ENCODE measurements at regions not wholly inside any gene's neighbourhood (a gene's known extent, or its start where the extent isn't known, plus 50 kb on each side); places are given as distances from the start of the nearest gene placed in this dataset.

- Histone ChIP-seq H3K27ac (ENCODE audit: low read length) (no peak overlapping the region), H3K36me3 (ENCODE audit: control insufficient read depth, insufficient read depth, low read length) (no peaks in the 10 kb centered on the region), H3K9me3 (ENCODE audit: control insufficient read depth, insufficient read depth, low read length) (no peaks in the 10 kb centered on the region), H3K27me3 (ENCODE audit: control insufficient read depth, insufficient read depth, low read length) (no peaks in the 10 kb centered on the region), H3K4me1 (ENCODE audit: control insufficient read depth, insufficient read depth, low read length) (no peaks in the 10 kb centered on the region), H3K4me3 (ENCODE audit: low read length) (no peak overlapping the region)
- DNase-seq (ENCODE audit: low read depth, low spot score) = no peak
Observed at GRCh38 chr12:17370621-17371020, 719.4 kb downstream of the RERGL start.

GRCh38 chr12:17369556-17369955 lies 720.4 kb downstream of the RERGL start:
- no peaks in the 10 kb centered on the region for H3K36me3 ChIP-seq (ENCODE audit: control insufficient read depth, insufficient read depth, low read length)
- H3K27ac ChIP-seq (ENCODE audit: low read length) = no peak overlapping the region
- H3K4me3 ChIP-seq (ENCODE audit: low read length) = no peak overlapping the region
- WGBS (ENCODE audit: insufficient coverage, insufficient read length) = no CpG with 5 or more reads among the region's 1 CpG
- H3K27me3 ChIP-seq (ENCODE audit: control insufficient read depth, insufficient read depth, low read length) = no peaks in the 10 kb centered on the region
- H3K4me1 ChIP-seq (ENCODE audit: control insufficient read depth, insufficient read depth, low read length) = no peaks in the 10 kb centered on the region
- DNase-seq (ENCODE audit: low read depth, low spot score) = no peak
- H3K9me3 ChIP-seq (ENCODE audit: control insufficient read depth, insufficient read depth, low read length) = no peaks in the 10 kb centered on the region

- WGBS (ENCODE audit: insufficient coverage, insufficient read length) = no CpG with 5 or more reads among the region's 3 CpGs
- Histone ChIP-seq H3K9me3 (ENCODE audit: control insufficient read depth, insufficient read depth, low read length) (no peaks in the 10 kb centered on the region), H3K4me3 (ENCODE audit: low read length) (no peak overlapping the region), H3K4me1 (ENCODE audit: control insufficient read depth, insufficient read depth, low read length) (no peaks in the 10 kb centered on the region), H3K27me3 (ENCODE audit: control insufficient read depth, insufficient read depth, low read length) (no peaks in the 10 kb centered on the region; the same call in 1 of the 2 replicates), H3K27ac (ENCODE audit: low read length) (no peak overlapping the region), H3K36me3 (ENCODE audit: control insufficient read depth, insufficient read depth, low read length) (no peaks in the 10 kb centered on the region)
- DNase-seq (ENCODE audit: low read depth, low spot score) = no peak
Observed at GRCh38 chr12:17361224-17361623, 728.8 kb downstream of the RERGL start.

GRCh38 chr12:17358835-17359234 lies 731.2 kb downstream of the RERGL start:
- Histone ChIP-seq H3K27ac (ENCODE audit: low read length) (no peak overlapping the region), H3K36me3 (ENCODE audit: control insufficient read depth, insufficient read depth, low read length) (no peaks in the 10 kb centered on the region), H3K27me3 (ENCODE audit: control insufficient read depth, insufficient read depth, low read length) (no peaks in the 10 kb centered on the region; the same call in 1 of the 2 replicates), H3K4me3 (ENCODE audit: low read length) (no peak overlapping the region), H3K9me3 (ENCODE audit: control insufficient read depth, insufficient read depth, low read length) (no peaks in the 10 kb centered on the region), H3K4me1 (ENCODE audit: control insufficient read depth, insufficient read depth, low read length) (no peaks in the 10 kb centered on the region)
- no peak for DNase-seq (ENCODE audit: low read depth, low spot score)
- no CpG with 5 or more reads among the region's 3 CpGs for WGBS (ENCODE audit: insufficient coverage, insufficient read length)

GRCh38 chr12:17357396-17357795 lies 732.6 kb downstream of the RERGL start:
- no CpG with 5 or more reads among the region's 1 CpG for WGBS (ENCODE audit: insufficient coverage, insufficient read length)
- Histone ChIP-seq H3K36me3 (ENCODE audit: control insufficient read depth, insufficient read depth, low read length) (no peaks in the 10 kb centered on the region), H3K9me3 (ENCODE audit: control insufficient read depth, insufficient read depth, low read length) (no peaks in the 10 kb centered on the region), H3K27ac (ENCODE audit: low read length) (no peak overlapping the region), H3K27me3 (ENCODE audit: control insufficient read depth, insufficient read depth, low read length) (no peaks in the 10 kb centered on the region; the same call in 1 of the 2 replicates), H3K4me3 (ENCODE audit: low read length) (no peak overlapping the region), H3K4me1 (ENCODE audit: control insufficient read depth, insufficient read depth, low read length) (no peaks in the 10 kb centered on the region)
- DNase-seq (ENCODE audit: low read depth, low spot score) = no peak

- Histone ChIP-seq H3K36me3 (ENCODE audit: control insufficient read depth, insufficient read depth, low read length) (no peaks in the 10 kb centered on the region), H3K27ac (ENCODE audit: low read length) (no peak overlapping the region), H3K9me3 (ENCODE audit: control insufficient read depth, insufficient read depth, low read length) (no peaks in the 10 kb centered on the region), H3K4me1 (ENCODE audit: control insufficient read depth, insufficient read depth, low read length) (no peaks in the 10 kb centered on the region), H3K4me3 (ENCODE audit: low read length) (no peak overlapping the region), H3K27me3 (ENCODE audit: control insufficient read depth, insufficient read depth, low read length) (no peaks in the 10 kb centered on the region)
- no CpG with 5 or more reads among the region's 1 CpG for WGBS (ENCODE audit: insufficient coverage, insufficient read length)
- DNase-seq (ENCODE audit: low read depth, low spot score) = no peak
Observed at GRCh38 chr12:17352164-17352563, 737.8 kb downstream of the RERGL start.

- H3K4me1 ChIP-seq (ENCODE audit: control insufficient read depth, insufficient read depth, low read length) = no peaks in the 10 kb centered on the region
- no peak for DNase-seq (ENCODE audit: low read depth, low spot score)
- no peaks in the 10 kb centered on the region for H3K27me3 ChIP-seq (ENCODE audit: control insufficient read depth, insufficient read depth, low read length)
- H3K27ac ChIP-seq (ENCODE audit: low read length) = no peak overlapping the region
- no peaks in the 10 kb centered on the region for H3K9me3 ChIP-seq (ENCODE audit: control insufficient read depth, insufficient read depth, low read length)
- H3K4me3 ChIP-seq (ENCODE audit: low read length) = no peak overlapping the region
- no peaks in the 10 kb centered on the region for H3K36me3 ChIP-seq (ENCODE audit: control insufficient read depth, insufficient read depth, low read length)
Observed at GRCh38 chr12:17348311-17348710, 741.7 kb downstream of the RERGL start.

GRCh38 chr12:17344649-17345048 lies 738.7 kb upstream of the LMO3 start:
- Histone ChIP-seq H3K27me3 (ENCODE audit: control insufficient read depth, insufficient read depth, low read length) (no peaks in the 10 kb centered on the region), H3K4me1 (ENCODE audit: control insufficient read depth, insufficient read depth, low read length) (no peaks in the 10 kb centered on the region), H3K36me3 (ENCODE audit: control insufficient read depth, insufficient read depth, low read length) (no peaks in the 10 kb centered on the region), H3K27ac (ENCODE audit: low read length) (no peak overlapping the region), H3K4me3 (ENCODE audit: low read length) (no peak overlapping the region), H3K9me3 (ENCODE audit: control insufficient read depth, insufficient read depth, low read length) (no peaks in the 10 kb centered on the region)
- DNase-seq (ENCODE audit: low read depth, low spot score) = no peak
- WGBS (ENCODE audit: insufficient coverage, insufficient read length) = no CpG with 5 or more reads among the region's 1 CpG

GRCh38 chr12:17342381-17342961 lies 736.5 kb upstream of the LMO3 start:
- H3K9me3 ChIP-seq (ENCODE audit: control insufficient read depth, insufficient read depth, low read length) = no peaks in the 10 kb centered on the region
- H3K36me3 ChIP-seq (ENCODE audit: control insufficient read depth, insufficient read depth, low read length) = no peaks in the 10 kb centered on the region
- H3K27me3 ChIP-seq (ENCODE audit: control insufficient read depth, insufficient read depth, low read length) = no peaks in the 10 kb centered on the region
- WGBS (ENCODE audit: insufficient coverage, insufficient read length) = no CpG with 5 or more reads among the region's 1 CpG
- H3K4me1 ChIP-seq (ENCODE audit: control insufficient read depth, insufficient read depth, low read length) = no peaks in the 10 kb centered on the region
- DNase-seq (ENCODE audit: low read depth, low spot score) = no peak
- H3K4me3 ChIP-seq (ENCODE audit: low read length) = no peak overlapping the region
- H3K27ac ChIP-seq (ENCODE audit: low read length) = no peak overlapping the region

- no peaks in the 10 kb centered on the region for H3K4me1 ChIP-seq (ENCODE audit: control insufficient read depth, insufficient read depth, low read length)
- H3K27ac ChIP-seq (ENCODE audit: low read length) = no peak overlapping the region
- H3K9me3 ChIP-seq (ENCODE audit: control insufficient read depth, insufficient read depth, low read length) = no peaks in the 10 kb centered on the region
- H3K4me3 ChIP-seq (ENCODE audit: low read length) = no peak overlapping the region
- no peaks in the 10 kb centered on the region for H3K27me3 ChIP-seq (ENCODE audit: control insufficient read depth, insufficient read depth, low read length)
- no CpG with 5 or more reads among the region's 3 CpGs for WGBS (ENCODE audit: insufficient coverage, insufficient read length)
- DNase-seq (ENCODE audit: low read depth, low spot score) = no peak
- no peaks in the 10 kb centered on the region for H3K36me3 ChIP-seq (ENCODE audit: control insufficient read depth, insufficient read depth, low read length)
Observed at GRCh38 chr12:17335487-17335886, 729.5 kb upstream of the LMO3 start.

GRCh38 chr12:17334784-17335183 lies 728.8 kb upstream of the LMO3 start:
- H3K36me3 ChIP-seq (ENCODE audit: control insufficient read depth, insufficient read depth, low read length) = no peaks in the 10 kb centered on the region
- WGBS (ENCODE audit: insufficient coverage, insufficient read length) = no CpG with 5 or more reads among the region's 3 CpGs
- H3K9me3 ChIP-seq (ENCODE audit: control insufficient read depth, insufficient read depth, low read length) = no peaks in the 10 kb centered on the region
- H3K4me1 ChIP-seq (ENCODE audit: control insufficient read depth, insufficient read depth, low read length) = no peaks in the 10 kb centered on the region
- no peak overlapping the region for H3K4me3 ChIP-seq (ENCODE audit: low read length)
- H3K27me3 ChIP-seq (ENCODE audit: control insufficient read depth, insufficient read depth, low read length) = no peaks in the 10 kb centered on the region
- DNase-seq (ENCODE audit: low read depth, low spot score) = no peak
- no peak overlapping the region for H3K27ac ChIP-seq (ENCODE audit: low read length)
